ENCODE measurements at regions not wholly inside any gene's neighbourhood (a gene's known extent, or its start where the extent isn't known, plus 50 kb on each side); places are given as distances from the start of the nearest gene placed in this dataset.

GRCh38 chr7:56206420-56206819, 90.2 kb upstream of the NUPR2 start:
- TF ChIP-seq NR3C1 (CRISPR knock-in tag; conservative IDR thresholded peaks at IDR 0.05; ENCODE audit: low read depth) (no peak), CREB1 (CRISPR knock-in tag; IDR thresholded peaks at IDR 0.05) (no peak), AR (CRISPR knock-in tag; IDR thresholded peaks at IDR 0.05) (no peak), CTCF (IDR thresholded peaks at IDR 0.05) (no peak), TEAD4 (CRISPR knock-in tag; IDR thresholded peaks at IDR 0.05) (no peak), ZNF532 (CRISPR knock-in tag; IDR thresholded peaks at IDR 0.05; ENCODE audit: borderline replicate concordance) (no peak), ZNF416 (CRISPR knock-in tag; IDR thresholded peaks at IDR 0.05) (no peak), ATF6 (CRISPR knock-in tag; IDR thresholded peaks at IDR 0.05) (no peak)

All from WTC11 (cell line).